LNCAP (cell line): ENCODE measurements at regions not wholly inside any gene's neighbourhood (a gene's known extent, or its start where the extent isn't known, plus 50 kb on each side); places are given as distances from the start of the nearest gene placed in this dataset.

ENCODE experiments used
- TF ChIP-seq, protein P1 (sequence below): fragments of 450-650 bp; IDR thresholded peaks from 2 replicates; pipeline ENCODE4 v1.5.1; 2017; ENCODE audit warnings: mild to moderate bottlenecking

DNA sequence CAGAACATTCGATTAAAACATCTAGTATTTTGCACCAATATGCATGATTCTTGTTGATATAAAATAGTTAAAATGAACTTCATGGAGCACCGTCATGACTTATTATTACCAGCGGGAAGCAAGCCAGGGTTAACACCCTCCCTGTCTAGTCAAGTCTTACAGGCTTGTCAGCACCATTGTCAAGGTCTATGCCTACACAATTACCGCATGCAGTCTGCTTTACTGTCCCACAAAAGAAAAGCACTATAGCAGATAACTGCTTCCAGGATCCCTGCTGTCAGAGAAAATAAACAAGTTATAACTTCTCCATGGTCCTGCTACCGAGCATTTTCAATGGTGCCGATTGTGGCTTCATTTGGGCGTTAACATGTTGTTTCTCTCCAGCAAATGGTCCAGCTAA is 968.0 kb upstream of the FAM98A start:
- TF ChIP-seq, protein P1, sequence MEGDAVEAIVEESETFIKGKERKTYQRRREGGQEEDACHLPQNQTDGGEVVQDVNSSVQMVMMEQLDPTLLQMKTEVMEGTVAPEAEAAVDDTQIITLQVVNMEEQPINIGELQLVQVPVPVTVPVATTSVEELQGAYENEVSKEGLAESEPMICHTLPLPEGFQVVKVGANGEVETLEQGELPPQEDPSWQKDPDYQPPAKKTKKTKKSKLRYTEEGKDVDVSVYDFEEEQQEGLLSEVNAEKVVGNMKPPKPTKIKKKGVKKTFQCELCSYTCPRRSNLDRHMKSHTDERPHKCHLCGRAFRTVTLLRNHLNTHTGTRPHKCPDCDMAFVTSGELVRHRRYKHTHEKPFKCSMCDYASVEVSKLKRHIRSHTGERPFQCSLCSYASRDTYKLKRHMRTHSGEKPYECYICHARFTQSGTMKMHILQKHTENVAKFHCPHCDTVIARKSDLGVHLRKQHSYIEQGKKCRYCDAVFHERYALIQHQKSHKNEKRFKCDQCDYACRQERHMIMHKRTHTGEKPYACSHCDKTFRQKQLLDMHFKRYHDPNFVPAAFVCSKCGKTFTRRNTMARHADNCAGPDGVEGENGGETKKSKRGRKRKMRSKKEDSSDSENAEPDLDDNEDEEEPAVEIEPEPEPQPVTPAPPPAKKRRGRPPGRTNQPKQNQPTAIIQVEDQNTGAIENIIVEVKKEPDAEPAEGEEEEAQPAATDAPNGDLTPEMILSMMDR: no peak

DNA sequence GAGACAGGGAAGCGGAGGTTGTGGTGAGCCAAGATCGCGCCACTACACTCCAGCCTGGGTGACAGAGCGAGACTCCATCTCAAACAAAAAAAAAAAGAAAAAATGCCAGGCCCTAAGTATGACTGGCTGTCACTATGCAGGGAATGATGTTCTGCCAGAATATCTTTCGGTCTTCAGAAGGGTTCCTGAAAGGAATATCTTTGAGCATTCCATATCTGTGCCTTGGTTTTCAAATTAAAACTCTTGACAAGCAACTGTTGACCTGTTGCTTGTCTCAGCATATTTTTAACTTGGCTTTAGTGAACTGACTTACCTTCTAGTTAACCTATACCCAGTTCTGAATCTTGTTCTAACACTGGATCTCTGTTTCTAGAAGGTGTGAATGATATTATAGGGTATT is 953.2 kb upstream of the FAM98A start:
- TF ChIP-seq, protein P1: no peak

DNA sequence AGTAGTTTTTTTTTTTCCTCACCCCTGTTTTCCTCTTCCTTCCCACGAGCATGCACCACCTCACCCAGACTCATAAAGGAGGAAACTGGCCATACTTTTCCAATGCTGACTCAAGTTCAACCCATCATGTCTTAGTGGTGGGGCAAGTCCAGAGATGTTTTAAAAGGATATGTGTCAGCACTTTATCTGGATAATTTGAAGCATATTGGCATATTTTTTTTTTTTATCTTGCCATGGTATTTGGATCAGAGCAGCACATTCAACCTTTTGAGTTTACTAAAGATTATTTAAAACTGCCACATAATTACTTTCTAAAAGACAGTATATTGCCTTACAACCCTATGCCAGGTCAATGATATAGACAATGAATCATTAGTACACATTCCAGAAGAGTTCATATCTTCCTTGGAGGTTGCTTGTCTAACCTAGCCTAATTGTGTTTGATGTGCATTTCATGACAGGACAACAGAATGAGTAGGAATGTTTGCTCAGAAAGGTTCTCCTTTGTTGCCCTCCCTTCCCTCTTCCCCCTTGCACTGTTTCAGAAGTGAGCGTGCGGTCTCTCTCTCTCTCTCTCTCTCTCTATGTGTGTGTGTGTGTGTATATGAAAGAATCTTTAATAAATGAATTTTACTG is 950.7 kb upstream of the FAM98A start:
- TF ChIP-seq, protein P1: no peak

DNA sequence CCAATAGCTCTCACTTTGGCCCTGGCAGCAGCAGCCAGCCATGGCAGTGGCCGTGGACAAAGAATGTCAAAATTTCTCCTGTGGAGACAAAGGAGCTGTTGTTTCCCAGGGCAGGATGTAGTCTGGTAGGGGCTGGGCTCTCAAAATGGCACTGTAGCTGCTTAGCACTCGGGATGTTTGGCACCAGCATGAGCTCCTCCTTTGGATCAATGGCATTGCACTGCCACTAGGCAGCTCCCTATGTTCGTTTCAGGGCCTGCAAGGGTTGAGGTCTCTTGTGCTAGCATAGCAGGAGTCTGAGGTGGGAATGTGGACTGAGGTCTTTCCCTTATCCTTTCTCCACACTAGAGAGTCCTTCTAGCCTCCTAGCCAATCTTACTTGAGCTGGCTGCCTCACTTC is 948.8 kb upstream of the FAM98A start:
- TF ChIP-seq, protein P1: no peak

DNA sequence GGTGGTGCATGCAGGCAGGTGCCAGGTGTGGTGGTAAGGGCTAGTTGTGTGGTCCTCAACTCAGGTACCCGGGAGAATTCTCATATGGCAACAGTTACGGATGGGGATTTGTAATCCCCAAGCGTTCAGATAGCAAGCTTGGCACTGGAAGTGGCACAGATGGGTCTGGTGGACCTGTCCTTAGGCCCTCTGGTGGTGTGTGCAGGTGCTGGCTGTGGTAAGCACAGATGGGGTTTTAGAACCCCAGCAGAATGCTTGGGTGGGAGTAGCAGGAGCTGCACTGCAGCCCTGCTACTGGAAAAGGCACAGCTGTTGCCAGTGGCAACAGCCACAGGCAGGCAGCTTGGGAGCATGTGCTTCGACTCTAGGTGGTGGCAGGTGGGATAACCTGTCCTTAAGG is 948.2 kb upstream of the FAM98A start:
- TF ChIP-seq, protein P1: no peak

DNA sequence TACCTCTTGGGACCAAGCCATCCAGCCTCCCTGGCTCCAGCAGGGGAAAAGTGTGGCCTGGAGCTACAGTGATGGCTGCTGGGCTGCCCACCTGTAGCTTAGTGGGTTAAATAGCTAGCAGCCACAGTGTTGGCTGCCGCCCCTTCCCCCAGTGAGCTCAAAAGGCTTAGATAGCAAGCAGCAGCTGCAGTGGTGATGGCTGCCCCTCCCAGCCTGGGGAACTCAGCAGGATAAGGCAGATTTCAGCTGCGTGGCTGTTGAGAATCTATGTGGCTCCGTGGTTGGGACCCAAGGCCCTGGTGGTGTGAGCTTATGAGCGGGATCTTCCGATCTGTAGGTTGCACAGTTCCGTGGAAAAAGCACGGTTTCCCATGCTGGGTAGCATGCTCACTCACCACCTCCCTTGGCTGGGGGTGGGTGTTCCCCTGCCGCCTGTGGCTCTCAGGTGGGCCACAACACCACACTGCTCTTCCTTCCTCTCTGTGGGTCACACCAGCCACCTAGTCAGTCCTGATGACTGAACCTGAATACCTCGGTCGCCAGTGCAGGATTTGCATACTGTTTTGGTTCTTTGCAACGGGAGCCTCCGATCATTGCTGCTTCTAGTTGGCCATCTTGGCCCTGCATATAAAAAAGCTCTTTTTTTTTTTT is 946.5 kb upstream of the FAM98A start:
- TF ChIP-seq, protein P1: no peak

DNA sequence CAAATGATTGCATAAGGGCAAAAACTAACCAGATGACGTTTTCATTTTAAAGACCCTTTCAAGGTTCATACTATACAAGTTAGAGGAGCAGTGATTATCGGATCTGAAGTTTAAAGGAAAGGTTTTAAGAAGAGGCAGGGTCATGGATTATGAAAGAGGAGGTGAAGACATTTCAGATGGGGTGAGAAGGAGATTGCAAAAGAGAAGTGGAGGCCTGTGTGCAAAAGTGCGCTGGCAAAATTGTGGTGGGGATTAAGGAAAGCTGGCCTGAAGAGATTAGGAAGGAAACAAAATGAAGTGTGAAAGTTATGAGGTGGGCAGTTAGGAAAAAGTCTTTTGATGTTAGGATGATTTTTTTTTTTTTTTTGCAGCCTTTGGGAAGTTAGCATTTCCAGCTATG is 935.7 kb upstream of the FAM98A start:
- TF ChIP-seq, protein P1: no peak
